Ecto neural progenitor cell (in vitro differentiated cells): ENCODE measurements at regions not wholly inside any gene's neighbourhood (a gene's known extent, or its start where the extent isn't known, plus 50 kb on each side); places are given as distances from the start of the nearest gene placed in this dataset.

Source experiments
- DNase-seq: peaks from one replicate; pipeline ENCODE4 v3.0.0-alpha.2; 2018; ENCODE audit warnings: low spot score

DNA sequence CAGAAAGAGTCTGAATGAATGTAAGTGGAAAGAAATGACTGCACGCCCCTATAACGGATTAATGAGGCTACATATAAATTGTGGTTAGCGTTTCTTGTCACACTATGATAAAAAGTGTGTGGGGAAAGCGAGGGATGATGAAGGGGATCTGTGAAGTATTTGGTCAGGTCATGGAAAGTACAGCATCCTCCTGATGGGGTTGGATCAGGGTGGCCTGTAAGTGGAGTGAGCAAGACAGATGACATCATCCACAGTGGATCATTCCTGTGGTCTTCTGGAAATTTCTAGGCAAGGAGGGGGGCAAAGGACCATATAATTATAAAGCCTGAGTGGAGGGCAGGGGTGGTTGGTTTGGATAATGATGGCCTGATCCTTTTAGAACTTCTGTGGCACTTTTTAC, 606.0 kb downstream of the INHBA start:
- no peak for DNase-seq

DNA sequence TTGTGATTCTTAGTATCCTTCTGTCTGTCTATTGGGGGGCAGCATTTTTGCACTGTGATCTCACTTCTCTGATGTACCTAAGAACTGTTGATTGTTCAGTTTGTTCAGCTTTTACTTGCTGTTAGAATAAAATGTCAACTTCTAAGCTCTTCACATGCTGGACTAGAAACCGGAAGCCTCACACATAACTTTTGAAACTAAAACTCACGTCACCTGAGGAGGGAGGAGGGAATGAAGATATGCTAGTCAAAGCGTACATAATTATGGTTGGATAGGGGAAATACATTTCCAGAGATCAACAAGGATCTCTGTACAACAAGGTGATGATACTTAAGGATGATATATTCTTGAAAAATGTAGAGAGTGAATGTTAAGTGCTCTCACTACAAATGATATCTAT, 609.7 kb downstream of the INHBA start:
- no peak for DNase-seq

DNA sequence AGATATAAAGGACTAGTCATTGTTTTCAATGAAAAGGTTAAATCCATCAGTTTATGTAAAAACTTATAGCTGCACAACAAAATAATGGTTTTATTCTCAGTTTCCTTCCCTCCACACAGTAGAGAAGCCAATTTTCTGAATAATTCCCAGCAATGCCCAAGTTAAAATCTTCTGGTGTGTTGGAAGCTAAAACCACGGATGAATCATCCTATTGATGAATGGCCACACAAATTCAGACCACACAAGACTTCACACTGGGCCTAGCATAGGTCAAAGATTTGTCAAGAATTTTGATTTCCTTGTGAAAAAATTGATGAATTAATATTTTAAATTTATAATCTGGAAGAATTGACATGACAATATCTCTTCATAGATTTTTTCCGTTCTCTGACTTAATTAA, 617.6 kb downstream of the INHBA start:
- DNase-seq, result no peak

DNA sequence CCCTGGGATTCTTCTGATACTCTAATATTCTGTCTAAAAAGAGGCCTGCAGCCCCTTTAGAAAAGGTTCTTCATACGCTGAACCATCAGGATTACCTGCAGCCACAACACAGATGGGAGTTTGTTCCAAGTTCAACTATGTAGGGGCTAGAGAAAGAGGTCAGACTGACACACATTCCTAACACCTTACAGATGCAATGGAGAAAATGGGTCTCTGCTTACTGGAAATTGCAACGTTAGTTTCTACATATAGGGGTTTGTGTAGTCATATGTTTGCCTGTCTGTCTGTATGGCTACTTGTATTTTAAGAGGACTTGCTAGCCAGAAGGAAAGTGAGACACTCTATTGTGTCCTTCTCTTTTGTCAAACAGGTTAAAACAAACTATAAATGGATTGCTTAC, 618.5 kb downstream of the INHBA start:
- no peak for DNase-seq

DNA sequence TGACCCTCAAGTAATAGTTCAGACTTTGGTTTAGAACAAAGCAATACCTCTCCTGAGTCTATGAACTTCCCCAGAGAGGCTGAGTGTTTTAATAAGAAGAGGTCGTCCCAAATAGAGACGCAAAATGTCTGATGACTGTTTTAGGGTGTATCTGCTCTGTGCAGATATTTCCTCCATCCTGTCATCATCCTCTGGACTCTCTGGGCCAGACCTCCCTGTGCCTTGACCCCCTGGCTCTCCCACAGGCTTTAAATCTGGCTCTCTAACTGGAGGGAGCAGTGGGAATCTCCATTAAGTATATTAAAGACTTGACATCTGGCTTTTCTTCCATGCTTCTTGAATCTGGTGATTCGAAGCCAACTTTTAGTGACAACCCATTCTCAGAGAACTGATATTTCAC, 633.3 kb downstream of the INHBA start:
- DNase-seq, result no peak

DNA sequence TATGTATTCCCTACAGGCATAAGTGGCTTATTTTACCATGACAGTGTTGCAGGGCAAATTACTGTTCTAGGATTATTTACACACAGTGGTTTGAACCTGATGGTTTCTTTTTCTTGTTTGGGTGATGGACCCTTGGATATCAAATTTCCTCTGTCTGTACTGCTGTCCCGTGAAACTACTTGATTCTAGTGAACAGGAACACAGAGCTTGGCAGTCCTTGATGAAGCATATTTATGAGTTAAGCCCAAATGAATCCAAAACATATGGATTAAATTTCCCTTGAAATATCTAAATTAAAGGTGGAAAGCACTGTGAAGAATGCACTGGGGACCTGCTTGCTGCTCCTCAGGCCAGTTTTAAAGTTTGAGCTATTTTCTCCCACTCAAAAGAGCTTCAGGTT, 635.3 kb downstream of the INHBA start:
- DNase-seq, result no peak

DNA sequence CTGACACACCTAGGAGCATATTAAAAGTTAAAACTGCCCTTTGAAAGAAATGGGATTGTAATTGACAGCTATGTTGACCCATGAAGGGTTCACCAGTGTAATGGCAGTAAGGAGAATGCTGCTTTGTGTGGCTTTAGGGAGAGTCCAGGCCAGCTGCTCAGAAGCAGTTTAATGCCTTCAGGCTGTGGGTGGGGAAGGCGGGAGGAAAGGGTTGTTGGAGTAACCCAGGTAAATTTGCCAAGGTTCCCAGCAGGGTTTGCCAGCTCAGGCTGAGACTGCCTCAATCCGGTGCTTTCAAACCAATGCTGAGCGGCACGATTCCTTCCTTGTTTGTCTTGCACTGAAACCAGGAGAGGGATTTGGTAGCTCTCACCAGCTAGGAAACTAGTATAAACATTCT, 637.2 kb downstream of the INHBA start:
- no peak for DNase-seq

DNA sequence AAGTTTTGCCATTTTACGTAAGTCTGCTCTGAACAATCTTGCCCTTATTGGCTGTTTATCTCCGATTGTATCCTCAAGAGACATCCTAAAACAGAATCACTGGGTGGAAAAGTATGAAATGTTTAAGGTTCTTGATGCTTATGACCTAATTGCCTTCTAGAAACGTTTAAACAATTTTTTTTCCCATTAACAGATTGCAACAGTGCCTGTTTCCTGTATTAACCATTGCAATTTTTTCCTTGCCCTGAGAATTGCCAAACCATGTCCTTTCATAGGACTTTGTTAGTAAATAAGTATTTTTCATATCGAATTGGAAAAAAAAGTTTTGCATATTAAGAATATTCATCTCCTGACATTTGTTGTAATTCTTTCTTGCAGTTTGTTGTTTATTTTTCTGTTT, 639.8 kb downstream of the INHBA start:
- DNase-seq, result no peak

DNA sequence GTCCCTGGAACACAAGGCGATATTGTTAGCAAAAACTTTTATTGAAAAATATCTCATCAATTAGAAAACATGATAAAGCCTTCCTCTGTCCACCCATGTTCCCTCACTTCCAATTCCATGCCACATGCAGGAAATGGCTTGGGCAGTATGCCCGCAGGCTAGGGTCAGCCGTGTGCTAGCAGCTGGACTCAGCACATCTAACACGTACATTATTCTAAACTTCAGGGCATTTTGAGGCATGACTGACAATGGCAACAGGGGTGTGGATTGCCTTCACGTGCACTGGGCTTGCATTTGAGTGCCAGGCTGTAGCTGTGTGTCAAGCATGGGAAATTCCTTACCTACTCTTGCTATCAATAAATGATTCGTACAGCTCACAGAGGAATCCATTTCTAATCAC, 642.1 kb downstream of the INHBA start:
- no peak for DNase-seq

DNA sequence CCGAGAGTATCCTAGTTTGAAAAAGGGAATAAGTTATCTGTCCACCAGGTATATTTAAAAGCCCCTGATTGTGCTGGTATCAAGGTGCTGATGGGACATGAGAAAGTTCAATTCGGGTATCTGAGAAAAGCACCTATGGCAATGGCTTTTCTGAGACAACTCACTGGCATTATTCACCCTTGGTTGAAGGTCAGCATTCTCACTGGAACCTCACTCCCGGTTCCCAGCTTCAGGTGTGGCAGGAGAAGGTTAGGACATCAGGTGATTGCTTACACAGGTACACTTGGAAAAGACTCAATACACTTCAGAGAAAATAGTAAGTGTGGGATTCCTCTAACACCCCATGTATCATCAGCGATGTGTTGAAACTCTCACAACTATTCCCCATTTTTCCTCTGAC, 643.1 kb downstream of the INHBA start:
- DNase-seq, result no peak

DNA sequence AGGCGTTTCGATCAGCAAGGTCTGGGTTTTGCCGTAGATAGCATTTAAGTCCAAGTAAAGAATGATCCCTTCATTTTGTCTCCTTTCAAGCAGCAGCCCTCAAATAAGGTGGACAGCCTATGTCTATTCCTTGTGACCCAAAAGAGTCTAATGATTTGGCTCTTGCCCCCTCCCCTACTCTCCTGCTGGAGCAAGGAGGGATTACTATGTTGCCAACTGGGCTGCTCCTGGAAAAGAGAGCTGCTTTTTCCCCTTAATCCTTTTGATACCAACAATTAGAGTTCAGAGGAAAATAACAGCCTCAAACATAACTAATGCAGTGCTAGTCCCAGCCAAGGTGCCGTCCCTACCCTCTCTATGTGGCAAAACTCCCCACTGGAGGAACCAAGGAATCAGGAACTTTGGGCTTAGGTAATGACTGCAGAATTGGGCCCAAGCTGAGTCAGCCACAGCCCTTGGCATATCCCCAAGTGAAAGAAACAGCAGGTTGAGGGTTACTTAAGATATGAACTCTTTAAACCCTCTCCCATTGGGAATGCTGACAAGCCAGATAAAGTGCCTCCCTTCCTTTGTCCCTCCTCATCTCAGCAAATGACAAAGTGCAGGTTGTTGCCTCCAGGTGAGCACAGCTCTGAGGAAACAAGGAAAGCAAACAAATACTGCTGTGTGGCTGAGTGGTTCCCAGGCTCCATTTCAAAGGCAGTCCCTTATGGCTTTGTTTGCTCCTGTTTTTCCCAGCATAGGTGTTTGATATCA, 643.7 kb downstream of the INHBA start:
- no peak for DNase-seq

DNA sequence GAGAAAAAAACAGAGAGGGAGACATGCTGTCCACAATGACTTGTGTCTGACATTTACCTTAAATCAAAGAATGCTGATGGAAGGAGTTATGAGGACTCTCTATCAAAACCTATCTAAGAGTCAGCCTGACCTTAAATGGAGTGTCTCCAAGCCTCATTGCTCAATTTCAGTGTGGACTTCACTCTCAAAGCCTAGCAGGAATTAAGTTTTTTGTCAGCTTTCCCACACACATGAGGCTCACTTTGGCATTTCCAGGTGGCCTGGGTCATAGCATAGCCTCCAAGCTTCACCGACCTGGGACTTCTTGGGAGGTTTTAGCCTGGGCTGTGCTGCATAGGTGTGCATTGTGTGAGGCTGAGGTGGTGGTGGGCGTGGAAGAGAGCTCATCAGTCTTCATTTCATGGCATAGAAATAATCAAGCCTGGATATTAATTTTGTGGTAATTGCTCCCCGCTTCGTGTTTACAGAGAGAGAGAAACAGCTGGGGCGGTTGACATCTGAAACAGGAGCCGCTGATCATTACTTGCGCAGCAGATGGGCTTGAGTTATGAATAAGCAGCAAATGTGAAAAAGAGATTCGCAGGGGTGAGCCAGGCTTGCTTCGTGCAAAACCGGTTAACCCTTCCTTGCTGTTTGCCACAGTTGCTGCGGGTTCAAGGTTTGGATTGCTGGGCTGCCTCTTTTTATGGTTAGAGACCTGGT, 647.8 kb downstream of the INHBA start:
- DNase-seq, result no peak

DNA sequence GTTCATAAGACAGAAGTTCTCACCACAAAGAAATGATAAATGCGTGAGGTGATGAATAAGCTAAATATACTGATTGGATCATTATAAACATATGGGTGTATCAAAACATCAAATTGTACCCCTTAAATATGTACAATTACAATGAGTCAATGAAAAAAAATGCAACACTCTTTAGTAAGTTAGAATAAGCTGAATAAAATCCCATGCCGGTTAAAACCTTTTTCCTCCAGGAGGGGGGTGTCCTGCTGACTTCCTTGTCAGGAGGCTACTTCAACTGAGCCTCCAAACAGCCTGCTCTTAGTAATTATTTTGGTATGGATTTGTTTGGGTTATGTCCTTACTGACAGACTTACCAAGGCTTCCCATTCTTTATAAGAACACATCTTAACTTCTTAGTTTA, 649.1 kb downstream of the INHBA start:
- DNase-seq, result no peak

DNA sequence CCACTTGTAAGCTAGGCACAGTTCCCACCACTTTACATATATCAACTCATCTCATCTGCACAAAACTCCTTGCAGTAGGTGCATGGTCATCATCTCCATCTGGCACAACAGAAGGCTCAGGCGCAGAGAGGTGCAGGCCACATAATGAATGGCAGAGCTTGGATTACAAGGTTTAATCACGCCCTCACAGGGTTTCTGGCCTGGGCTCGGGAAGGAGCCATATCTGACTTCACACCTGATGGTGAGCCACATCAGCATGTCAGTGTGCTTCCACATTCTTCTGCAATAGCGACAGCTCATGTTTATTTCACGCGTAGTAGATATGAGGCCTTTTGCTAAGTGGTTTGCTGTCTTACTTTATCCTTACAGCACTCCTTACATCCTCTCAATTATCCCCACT, 650.2 kb downstream of the INHBA start:
- no peak for DNase-seq

DNA sequence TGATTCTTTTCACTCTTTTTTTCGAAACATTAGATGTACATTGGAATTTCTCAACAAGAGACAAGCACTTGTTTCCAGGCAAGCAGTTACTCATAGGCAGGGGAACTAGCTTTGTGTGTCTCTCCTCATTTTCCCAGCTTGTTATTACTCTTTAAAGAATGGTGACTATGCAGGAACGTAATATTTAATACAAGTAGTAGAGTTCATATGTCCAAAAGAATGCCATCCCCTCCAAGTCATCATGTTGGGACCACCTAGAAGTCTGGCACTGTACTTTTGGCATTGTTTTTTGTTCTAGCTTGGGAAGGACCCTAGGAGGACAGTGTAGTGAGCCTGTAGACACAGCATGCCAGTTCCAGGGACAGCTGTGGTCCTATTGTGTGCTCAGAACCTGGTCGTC, 650.7 kb downstream of the INHBA start:
- DNase-seq, result no peak

DNA sequence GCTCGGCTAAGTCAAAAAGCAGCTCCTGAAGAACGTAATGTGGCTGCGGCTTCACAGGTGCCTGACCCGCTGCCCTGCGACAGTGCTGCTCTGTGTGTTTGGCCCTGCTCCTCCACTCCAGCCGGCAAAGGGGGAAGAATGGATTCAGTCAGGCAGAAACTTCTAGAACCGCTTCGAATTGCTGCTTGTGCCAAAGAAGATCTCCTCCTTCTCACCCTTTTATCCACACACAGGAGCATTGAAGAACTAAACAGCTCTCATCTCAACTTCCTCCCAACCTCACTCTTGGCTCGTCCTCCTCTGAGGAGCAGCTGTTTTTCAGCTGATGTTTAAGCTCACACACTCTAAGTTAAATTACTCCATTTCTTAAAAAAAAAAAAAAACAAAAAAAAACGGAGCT, 651.4 kb downstream of the INHBA start:
- DNase-seq, result no peak

DNA sequence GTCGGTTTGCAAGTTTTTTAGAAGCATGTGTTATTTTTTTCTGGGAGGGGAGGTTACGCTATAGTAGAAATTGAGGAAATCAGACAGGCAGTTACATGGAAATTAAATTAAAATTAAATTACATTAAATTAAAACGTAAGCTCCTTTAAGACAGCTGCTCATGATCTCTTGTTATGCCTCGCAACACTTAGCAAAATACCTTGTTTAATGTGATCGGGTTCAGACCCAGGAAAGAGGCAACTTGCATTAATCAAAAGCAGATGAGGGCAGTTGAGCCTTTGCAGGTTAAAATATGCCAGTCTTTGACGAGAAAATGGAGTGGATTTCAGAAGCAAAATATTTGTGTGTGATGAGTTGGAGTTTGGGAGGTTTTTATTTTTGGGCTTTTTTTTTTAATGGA, 651.8 kb downstream of the INHBA start:
- no peak for DNase-seq

DNA sequence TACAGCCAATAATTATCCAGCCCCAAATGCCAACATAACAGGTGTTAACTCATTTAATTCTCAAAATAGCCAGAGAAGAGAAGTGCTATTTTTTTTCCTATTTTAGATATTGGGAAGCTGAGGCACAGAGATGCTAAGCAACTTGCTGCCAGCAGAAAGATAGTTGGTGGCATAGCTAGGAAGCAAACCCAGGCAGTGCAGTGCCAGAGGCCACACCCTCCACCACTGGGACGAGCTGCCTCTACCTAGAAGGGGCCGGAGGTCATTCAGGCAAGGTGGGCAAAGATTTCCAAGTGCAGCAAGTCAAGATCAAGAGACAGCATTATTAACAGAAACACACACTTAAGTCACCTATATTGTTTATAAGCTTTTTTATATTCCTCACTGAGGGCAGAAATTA, 654.1 kb downstream of the INHBA start:
- no peak for DNase-seq

DNA sequence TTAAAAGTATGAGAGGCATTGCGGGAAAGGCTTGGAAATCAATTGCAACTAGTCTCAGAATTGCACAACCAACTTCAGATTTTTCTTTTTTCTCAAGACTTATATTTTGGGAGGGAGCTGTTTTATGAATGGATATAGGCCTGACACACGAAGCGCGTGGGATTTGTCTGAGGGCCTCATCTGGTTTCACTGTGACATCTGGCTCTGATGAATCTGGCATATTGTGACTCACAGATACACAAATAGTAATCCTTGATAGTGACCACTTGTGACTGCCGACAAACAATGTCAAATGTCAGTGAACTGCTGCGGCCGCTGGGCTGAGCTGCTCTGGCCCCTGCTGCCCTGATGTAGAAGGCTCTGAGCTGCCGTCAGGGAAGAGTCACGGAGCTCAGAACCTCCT, 655.1 kb downstream of the INHBA start:
- DNase-seq, result no peak

DNA sequence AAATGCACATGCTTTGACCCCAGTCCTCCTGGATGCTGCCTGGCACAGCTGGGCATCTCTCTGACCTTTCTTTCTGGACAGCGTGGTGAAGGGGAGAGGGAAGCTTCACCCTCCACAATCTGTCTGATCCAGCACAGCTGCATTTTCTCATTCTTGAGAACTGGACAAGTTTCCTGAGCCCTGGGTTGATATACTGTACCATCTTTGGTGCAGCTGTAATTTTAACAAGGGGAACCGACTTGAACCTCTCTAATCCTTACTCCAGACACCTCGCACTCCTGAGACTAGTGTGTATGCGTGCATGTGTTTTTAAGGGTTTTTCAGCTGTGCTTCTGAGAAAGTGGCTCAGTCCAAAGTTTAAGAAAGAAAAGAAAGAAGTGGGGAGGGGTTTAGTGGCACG, 655.7 kb downstream of the INHBA start:
- DNase-seq, result no peak

DNA sequence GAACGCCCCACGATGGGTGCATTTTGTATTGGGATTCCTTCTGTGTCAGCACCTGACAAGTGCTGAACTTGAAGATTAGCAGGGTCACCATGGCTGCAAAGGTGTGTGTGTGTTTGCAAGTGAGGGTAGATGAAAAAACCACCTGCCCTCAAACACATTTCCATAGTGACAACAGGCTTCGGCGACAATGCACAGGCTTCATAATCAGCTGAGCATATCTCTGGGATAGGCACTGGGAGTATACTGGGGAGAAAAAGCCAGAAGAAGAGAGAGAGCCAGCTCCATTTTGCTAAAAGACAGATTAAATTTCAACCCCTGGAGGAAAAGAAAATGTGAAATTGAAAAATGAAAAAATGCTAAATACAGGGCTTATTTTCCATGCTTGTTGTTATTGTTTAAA, 656.1 kb downstream of the INHBA start:
- DNase-seq, result no peak

DNA sequence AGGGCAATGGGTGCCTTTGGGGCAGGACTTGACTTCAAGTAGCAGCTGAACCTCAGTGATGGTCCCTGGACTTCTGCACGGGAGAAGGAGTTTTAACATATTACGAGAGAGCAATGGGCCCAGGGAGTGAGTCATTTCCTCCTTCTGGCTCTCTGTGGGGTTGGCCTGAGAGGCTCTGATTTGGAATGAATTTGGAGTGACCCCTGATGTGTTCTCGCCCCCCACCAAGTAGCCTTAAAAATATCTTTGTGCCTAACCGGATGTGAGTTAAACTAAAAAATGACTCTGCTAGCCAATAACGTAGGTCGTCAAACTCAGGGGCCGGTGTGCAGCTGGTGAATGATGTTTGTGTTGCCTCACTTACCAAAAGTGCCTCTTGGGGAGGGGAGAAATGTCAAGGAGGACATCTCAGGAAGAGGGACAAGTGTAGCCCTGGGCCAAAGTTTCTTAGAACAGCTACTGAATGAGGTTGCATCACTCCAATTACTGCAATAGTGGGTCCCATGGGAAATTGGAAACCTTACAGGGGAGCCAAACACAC, 656.6 kb downstream of the INHBA start:
- no peak for DNase-seq

DNA sequence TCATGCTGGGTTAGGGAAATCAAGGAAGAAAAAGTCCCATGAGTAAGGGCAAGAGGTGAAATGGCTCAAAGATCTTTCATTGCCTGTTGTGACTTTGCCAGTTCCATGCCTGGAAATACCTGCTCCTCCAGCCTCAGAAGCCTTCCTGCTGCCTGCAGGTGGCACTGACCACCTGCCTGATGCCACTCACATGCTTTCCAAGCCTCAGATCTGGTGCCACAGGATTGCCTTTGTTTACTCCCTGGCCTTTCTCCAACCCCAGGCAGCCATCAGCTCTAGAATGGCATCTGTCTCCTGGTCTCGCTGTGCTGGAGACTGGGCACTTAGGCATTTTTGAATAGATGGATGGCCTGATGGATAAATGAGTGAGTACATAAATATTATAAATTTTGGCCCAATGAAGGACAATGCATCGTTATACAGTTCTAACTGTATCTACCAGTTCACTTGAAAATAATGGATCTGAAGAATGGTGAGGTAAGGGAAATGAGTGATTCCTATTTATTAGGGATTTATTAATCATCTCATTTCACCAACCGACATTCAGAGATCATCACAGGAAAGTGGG, 657.2 kb downstream of the INHBA start:
- no peak for DNase-seq
